Cardiac muscle cell (in vitro differentiated cells and primary cell): ENCODE measurements at regions not wholly inside any gene's neighbourhood (a gene's known extent, or its start where the extent isn't known, plus 50 kb on each side); places are given as distances from the start of the nearest gene placed in this dataset.

Source experiments
- DNase-seq, 2 donors: peaks; one replicate each; pipeline versions ENCODE4 v3.0.0 to v3.0.0-alpha.2; 2010 to 2017; ENCODE audit warnings: low read depth in 1 of 2, low spot score in 1 of 2
- H3K27ac ChIP-seq: fragments of 200-600 bp; sonication (generic); 2 replicates; pipeline ENCODE4 v1.5.1; 2016
- H3K27me3 ChIP-seq: fragments of 200-600 bp; sonication (generic); 2 replicates; pipeline ENCODE4 v1.6.0; 2016; ENCODE audit warnings: control low read depth
- H3K36me3 ChIP-seq: fragments of 200-600 bp; sonication (generic); 2 replicates; pipeline ENCODE4 v1.5.1; 2016; ENCODE audit warnings: control low read depth
- H3K4me1 ChIP-seq: fragments of 200-600 bp; sonication (generic); 2 replicates; pipeline ENCODE4 v1.8.1; 2017; ENCODE audit warnings: low read depth, mild to moderate bottlenecking, mixed run types
- H3K4me3 ChIP-seq: fragments of 200-600 bp; sonication (generic); 2 replicates; pipeline ENCODE4 v1.5.1; 2016; ENCODE audit warnings: mild to moderate bottlenecking
- H3K9me3 ChIP-seq: fragments of 200-600 bp; sonication (generic); 2 replicates; pipeline ENCODE4 v1.5.1; 2017; ENCODE audit warnings: low read depth, mild to moderate bottlenecking, control low read depth
- TF ChIP-seq, protein P1 (sequence below): IDR thresholded peaks from 2 replicates; pipeline ENCODE4 v1.5.1; 2012; ENCODE audit warnings: low read depth, mild to moderate bottlenecking, low read length

DNA sequence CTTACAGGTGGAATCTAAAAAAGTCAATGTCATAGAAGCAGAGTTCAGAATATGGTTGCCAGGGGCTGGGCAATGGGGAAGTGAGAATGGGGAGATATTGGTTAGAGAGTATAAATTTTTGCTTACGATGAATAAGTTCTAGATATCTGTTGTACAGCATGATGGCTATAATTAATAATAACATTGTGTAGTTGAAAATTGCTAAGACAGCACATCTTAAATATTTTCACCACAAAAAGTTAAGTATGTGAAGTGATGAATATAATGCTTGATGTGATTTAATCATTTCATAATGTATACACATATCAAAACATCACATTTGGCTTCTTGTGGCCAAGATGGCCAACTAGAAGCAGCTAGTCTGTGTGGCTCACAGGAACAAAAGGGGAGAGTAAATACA is 425.9 kb upstream of the ACO1 start:
- Histone ChIP-seq H3K9me3 (no peaks in the 10 kb centered on the region), H3K27me3 (no peaks in the 10 kb centered on the region), H3K36me3 (no peaks in the 10 kb centered on the region), H3K4me1 (no peaks in the 10 kb centered on the region), H3K4me3 (no peak overlapping the region), H3K27ac (no peak overlapping the region)
- TF ChIP-seq, protein P1, sequence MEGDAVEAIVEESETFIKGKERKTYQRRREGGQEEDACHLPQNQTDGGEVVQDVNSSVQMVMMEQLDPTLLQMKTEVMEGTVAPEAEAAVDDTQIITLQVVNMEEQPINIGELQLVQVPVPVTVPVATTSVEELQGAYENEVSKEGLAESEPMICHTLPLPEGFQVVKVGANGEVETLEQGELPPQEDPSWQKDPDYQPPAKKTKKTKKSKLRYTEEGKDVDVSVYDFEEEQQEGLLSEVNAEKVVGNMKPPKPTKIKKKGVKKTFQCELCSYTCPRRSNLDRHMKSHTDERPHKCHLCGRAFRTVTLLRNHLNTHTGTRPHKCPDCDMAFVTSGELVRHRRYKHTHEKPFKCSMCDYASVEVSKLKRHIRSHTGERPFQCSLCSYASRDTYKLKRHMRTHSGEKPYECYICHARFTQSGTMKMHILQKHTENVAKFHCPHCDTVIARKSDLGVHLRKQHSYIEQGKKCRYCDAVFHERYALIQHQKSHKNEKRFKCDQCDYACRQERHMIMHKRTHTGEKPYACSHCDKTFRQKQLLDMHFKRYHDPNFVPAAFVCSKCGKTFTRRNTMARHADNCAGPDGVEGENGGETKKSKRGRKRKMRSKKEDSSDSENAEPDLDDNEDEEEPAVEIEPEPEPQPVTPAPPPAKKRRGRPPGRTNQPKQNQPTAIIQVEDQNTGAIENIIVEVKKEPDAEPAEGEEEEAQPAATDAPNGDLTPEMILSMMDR, result no peak
- DNase-seq, result no peak

DNA sequence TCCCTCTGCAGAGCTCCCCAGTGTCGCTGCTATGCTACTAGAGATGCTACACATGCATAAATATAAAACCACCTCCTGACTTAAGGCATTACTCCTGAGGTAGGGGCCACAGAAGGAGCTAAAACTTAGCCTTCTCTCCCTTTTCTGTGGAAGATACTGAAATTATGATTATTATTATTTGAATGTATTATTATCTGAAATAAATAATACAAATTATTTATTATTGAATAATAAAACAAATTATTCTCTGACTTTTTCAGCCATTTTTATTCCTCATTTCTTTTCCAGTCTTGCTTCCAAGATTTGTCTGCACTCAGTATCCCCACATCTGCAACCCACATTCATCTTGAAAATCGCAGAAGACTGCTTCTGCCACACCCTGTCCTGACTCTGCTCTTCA is 414.9 kb upstream of the ACO1 start:
- no peaks in the 10 kb centered on the region for H3K9me3 ChIP-seq
- DNase-seq, result no peak
- no peaks in the 10 kb centered on the region for H3K36me3 ChIP-seq
- no peak overlapping the region for H3K4me3 ChIP-seq
- no peaks in the 10 kb centered on the region for H3K27me3 ChIP-seq
- no peaks in the 10 kb centered on the region for H3K4me1 ChIP-seq
- TF ChIP-seq, protein P1, result no peak
- H3K27ac ChIP-seq, result no peak overlapping the region

DNA sequence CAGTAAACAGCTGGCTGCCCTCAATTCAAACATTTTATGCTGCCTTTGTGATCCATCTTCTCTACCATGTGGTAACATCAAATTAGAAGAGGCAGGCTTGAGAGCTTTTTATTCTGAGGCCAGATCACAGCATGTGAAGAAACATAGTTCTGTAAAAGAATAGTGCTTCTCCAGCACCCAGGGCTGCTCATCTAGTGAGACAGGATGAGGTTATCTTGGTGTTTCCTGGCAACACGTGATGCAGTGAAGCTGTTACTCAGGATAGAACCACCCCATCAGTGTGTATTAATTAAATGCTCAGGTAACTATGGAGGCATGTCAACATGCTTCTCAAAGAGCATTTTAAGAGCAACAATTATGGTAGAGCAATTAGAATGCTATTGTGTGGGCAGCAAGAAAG is 400.5 kb upstream of the ACO1 start:
- no peak overlapping the region for H3K4me3 ChIP-seq
- TF ChIP-seq, protein P1, result no peak
- no peaks in the 10 kb centered on the region for H3K4me1 ChIP-seq
- H3K9me3 ChIP-seq, result no peaks in the 10 kb centered on the region
- no peak overlapping the region for H3K27ac ChIP-seq
- DNase-seq, result no peak
- no peaks in the 10 kb centered on the region for H3K27me3 ChIP-seq
- H3K36me3 ChIP-seq, result no peaks in the 10 kb centered on the region

DNA sequence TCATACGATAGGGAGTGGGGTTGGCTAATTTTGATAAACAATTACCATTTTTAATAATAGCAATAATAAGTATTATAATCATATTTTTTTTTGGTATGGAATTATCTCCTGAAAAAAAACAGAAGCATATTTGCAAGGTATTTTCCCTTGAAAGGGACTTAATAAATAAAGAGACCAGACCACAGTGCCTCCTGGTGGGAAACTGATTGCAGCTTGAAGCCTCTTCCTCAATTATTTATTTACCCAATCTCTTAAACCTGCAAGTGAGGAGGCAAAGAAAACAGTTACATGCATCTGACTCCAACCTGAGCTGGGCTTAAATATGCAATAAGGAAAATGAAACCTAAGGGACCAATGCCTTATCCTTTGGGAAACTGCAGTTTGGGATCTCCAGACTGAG is 388.1 kb upstream of the ACO1 start:
- no peak for DNase-seq
- no peak overlapping the region for H3K27ac ChIP-seq
- TF ChIP-seq, protein P1, result no peak

DNA sequence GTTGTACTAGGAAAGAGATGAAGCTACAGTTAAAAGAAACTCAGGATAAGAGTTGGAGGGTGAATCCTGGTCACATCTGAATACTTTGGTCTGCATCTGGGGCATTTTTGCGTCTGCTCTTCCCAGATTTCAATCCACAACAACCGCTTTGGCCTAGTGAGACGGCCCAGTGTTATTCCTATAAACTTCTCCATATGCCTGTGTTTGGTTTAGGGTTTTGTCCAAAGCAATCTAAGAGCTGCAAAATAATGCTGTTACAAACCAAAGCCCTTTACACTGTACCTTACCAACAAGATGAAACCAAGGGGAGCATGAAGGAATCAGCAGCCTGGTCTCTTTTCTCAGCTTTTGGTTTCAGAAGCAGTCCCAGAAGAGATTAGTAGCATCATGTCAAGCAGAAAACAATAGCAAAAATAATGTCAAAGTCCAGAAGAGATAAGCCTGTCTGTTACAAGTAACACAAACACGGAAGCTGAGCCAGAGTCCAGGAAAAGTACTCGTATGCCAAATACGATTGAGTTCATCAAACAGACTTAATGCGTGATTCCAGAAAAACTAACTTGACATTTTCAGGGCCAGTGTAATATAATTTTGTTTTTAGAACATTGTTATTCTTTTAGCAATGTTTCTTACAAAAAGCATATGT is 379.9 kb upstream of the ACO1 start:
- TF ChIP-seq, protein P1, result no peak
- H3K36me3 ChIP-seq, result no peaks in the 10 kb centered on the region
- H3K9me3 ChIP-seq, result no peaks in the 10 kb centered on the region
- no peak overlapping the region for H3K27ac ChIP-seq
- no peak for DNase-seq
- H3K4me3 ChIP-seq, result no peak overlapping the region
- no peaks in the 10 kb centered on the region for H3K4me1 ChIP-seq
- no peaks in the 10 kb centered on the region for H3K27me3 ChIP-seq

More for the DNA sequence above, 388.1 kb upstream of the ACO1 start:
- Histone ChIP-seq H3K27me3 (no peaks in the 10 kb centered on the region), H3K4me1 (no peaks in the 10 kb centered on the region), H3K36me3 (no peaks in the 10 kb centered on the region), H3K9me3 (no peaks in the 10 kb centered on the region), H3K4me3 (no peak overlapping the region)

DNA sequence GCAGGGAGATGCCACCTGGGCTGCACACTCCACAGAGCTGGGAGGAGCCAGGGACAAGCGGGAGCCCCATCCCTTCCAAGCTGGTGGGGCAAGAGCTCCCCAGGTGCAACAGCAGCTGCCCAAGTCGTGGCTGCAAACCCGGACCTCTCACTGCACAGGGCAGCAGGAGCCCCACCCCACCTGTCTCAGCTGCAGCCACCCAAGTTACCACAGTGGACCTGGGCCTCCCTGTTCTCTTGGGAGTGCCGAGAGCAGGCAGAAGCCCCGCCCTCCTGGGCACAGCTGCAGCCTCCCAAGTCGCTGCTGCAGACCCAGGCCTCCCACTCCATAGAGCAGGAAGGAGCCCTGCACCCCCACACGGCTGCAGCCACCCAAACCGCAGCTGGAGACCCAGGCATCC is 374.1 kb upstream of the ACO1 start:
- H3K27ac ChIP-seq, result no peak overlapping the region
- no peaks in the 10 kb centered on the region for H3K4me1 ChIP-seq
- no peak overlapping the region for H3K4me3 ChIP-seq
- no peak for DNase-seq
- H3K27me3 ChIP-seq, result no peaks in the 10 kb centered on the region
- H3K36me3 ChIP-seq, result no peaks in the 10 kb centered on the region
- no peaks in the 10 kb centered on the region for H3K9me3 ChIP-seq
- TF ChIP-seq, protein P1, result no peak
